OCI-LY1 (cell line): ENCODE measurements at regions not wholly inside any gene's neighbourhood (a gene's known extent, or its start where the extent isn't known, plus 50 kb on each side); places are given as distances from the start of the nearest gene placed in this dataset.

ENCODE experiments used
- H2AFZ ChIP-seq: fragments of 200-600 bp; sonication (generic), shearing (Covaris generic); 2 replicates; pipeline ENCODE4 v1.6.0; 2014; ENCODE audit warnings: antibody characterized with exemption, mild to moderate bottlenecking, low read length
- H3F3A ChIP-seq: fragments of 200-600 bp; sonication (generic), shearing (Covaris generic); 2 replicates; pipeline ENCODE4 v1.6.0; 2014; ENCODE audit warnings: mild to moderate bottlenecking, antibody characterized with exemption, low read length, moderate library complexity; ENCODE audit not compliant: insufficient read depth
- H3K27ac ChIP-seq: fragments of 200-600 bp; sonication (generic); 2 replicates; pipeline ENCODE4 v1.5.1; 2014; ENCODE audit warnings: low read length, mixed run types, mild to moderate bottlenecking, low read depth; ENCODE audit not compliant: poor library complexity, severe bottlenecking
- H3K27me3 ChIP-seq: fragments of 200-600 bp; sonication (generic); 2 replicates; pipeline ENCODE4 v1.6.0; 2014; ENCODE audit warnings: antibody characterized with exemption, mild to moderate bottlenecking, low read length, moderate library complexity; ENCODE audit not compliant: insufficient read depth
- H3K36me3 ChIP-seq: fragments of 200-600 bp; sonication (generic); 2 replicates; pipeline ENCODE4 v1.6.1; 2014; ENCODE audit warnings: mild to moderate bottlenecking, antibody characterized with exemption, low read length, moderate library complexity, mixed read lengths; ENCODE audit not compliant: insufficient read depth
- H3K4me1 ChIP-seq: fragments of 200-600 bp; sonication (generic); 2 replicates; pipeline ENCODE4 v1.5.1; 2014; ENCODE audit warnings: mild to moderate bottlenecking, low read length, moderate library complexity; ENCODE audit not compliant: insufficient read depth, severe bottlenecking
- H3K4me2 ChIP-seq: fragments of 200-600 bp; sonication (generic), shearing (Covaris generic); 2 replicates; pipeline ENCODE4 v1.6.1; 2014; ENCODE audit warnings: low read length
- H3K4me3 ChIP-seq: fragments of 200-600 bp; sonication (generic); 2 replicates; pipeline ENCODE4 v1.5.1; 2014; ENCODE audit warnings: low read length, low read depth, mild to moderate bottlenecking, mixed read lengths; ENCODE audit not compliant: poor library complexity, severe bottlenecking
- H3K79me2 ChIP-seq: fragments of 200-600 bp; shearing (Covaris generic); 2 replicates; pipeline ENCODE4 v1.6.1; 2016; ENCODE audit warnings: mixed run types, low read length, mixed read lengths; ENCODE audit not compliant: insufficient read depth
- H3K9ac ChIP-seq: fragments of 200-600 bp; sonication (generic), shearing (Covaris generic); 2 replicates; pipeline ENCODE4 v1.6.1; 2014; ENCODE audit warnings: mild to moderate bottlenecking, low read length, mixed read lengths
- H3K9me2 ChIP-seq: fragments of 200-600 bp; sonication (generic), shearing (Covaris generic); 2 replicates; pipeline ENCODE4 v1.6.1; 2014; ENCODE audit warnings: low read depth, mild to moderate bottlenecking, low read length, mixed read lengths
- H3K9me3 ChIP-seq: fragments of 200-600 bp; shearing (Covaris generic); 2 replicates; pipeline ENCODE4 v1.6.1; 2014; ENCODE audit warnings: low read length, mixed read lengths
- H4K20me1 ChIP-seq: fragments of 200-600 bp; sonication (generic), shearing (Covaris generic); 2 replicates; pipeline ENCODE4 v1.6.0; 2016; ENCODE audit warnings: mild to moderate bottlenecking, low read length; ENCODE audit not compliant: insufficient read depth
- CTCF ChIP-seq: fragments of 200-600 bp; sonication (generic), shearing (Covaris generic); IDR thresholded peaks from 2 replicates; pipeline ENCODE4 v1.5.1; 2017; ENCODE audit warnings: mild to moderate bottlenecking, antibody characterized with exemption, low read length, moderate library complexity, mixed read lengths
- EZH2 ChIP-seq: fragments of 200-600 bp; sonication (generic), shearing (Covaris generic); IDR thresholded peaks from 2 replicates; pipeline ENCODE4 v1.8.0; 2017; ENCODE audit warnings: borderline replicate concordance, mixed run types, mild to moderate bottlenecking, antibody characterized with exemption, low read length, moderate library complexity, mixed read lengths

GRCh38 chr16:60329108-60329507 is 1595.0 kb upstream of the GOT2 start:
- Histone ChIP-seq H3K27me3 (no peaks in the 10 kb centered on the region), H3F3A (no peaks in the 10 kb centered on the region), H3K9ac (no peak overlapping the region), H3K79me2 (no peaks in the 10 kb centered on the region), H2AFZ (no peak overlapping the region), H3K9me3 (no peaks in the 10 kb centered on the region), H3K4me1 (no peaks in the 10 kb centered on the region), H3K36me3 (no peaks in the 10 kb centered on the region), H3K4me3 (no peak overlapping the region), H3K9me2 (no peaks in the 10 kb centered on the region), H3K4me2 (no peak overlapping the region), H4K20me1 (no peaks in the 10 kb centered on the region), H3K27ac (no peak overlapping the region)
- TF ChIP-seq EZH2 (no peak), CTCF (no peak)

GRCh38 chr16:60328152-60328551 is 1594.0 kb upstream of the GOT2 start:
- no peaks in the 10 kb centered on the region for H3K9me2 ChIP-seq

GRCh38 chr16:60318486-60318885 is 1584.4 kb upstream of the GOT2 start:
- no peak overlapping the region for H3K9ac ChIP-seq
- H4K20me1 ChIP-seq = no peaks in the 10 kb centered on the region
- no peak overlapping the region for H2AFZ ChIP-seq
- H3K36me3 ChIP-seq = no peaks in the 10 kb centered on the region
- no peak for TF ChIP-seq EZH2
- TF ChIP-seq CTCF = no peak
- H3K4me2 ChIP-seq = no peak overlapping the region
- H3F3A ChIP-seq = no peaks in the 10 kb centered on the region
- H3K4me1 ChIP-seq = no peaks in the 10 kb centered on the region
- H3K27ac ChIP-seq = no peak overlapping the region
- no peaks in the 10 kb centered on the region for H3K79me2 ChIP-seq
- no peaks in the 10 kb centered on the region for H3K9me3 ChIP-seq
- no peaks in the 10 kb centered on the region for H3K27me3 ChIP-seq
- no peak overlapping the region for H3K4me3 ChIP-seq
- no peaks in the 10 kb centered on the region for H3K9me2 ChIP-seq

More at GRCh38 chr16:60328152-60328551, 1594.0 kb upstream of the GOT2 start:
- no peak for TF ChIP-seq EZH2
- no peak for TF ChIP-seq CTCF
- H3K36me3 ChIP-seq = no peaks in the 10 kb centered on the region
- H3K9ac ChIP-seq = no peak overlapping the region
- no peaks in the 10 kb centered on the region for H3K27me3 ChIP-seq
- H3K4me1 ChIP-seq = no peaks in the 10 kb centered on the region
- no peaks in the 10 kb centered on the region for H3K9me3 ChIP-seq
- H3K4me2 ChIP-seq = no peak overlapping the region
- H3K79me2 ChIP-seq = no peaks in the 10 kb centered on the region
- no peak overlapping the region for H3K4me3 ChIP-seq
- H2AFZ ChIP-seq = no peak overlapping the region
- no peaks in the 10 kb centered on the region for H3F3A ChIP-seq
- no peak overlapping the region for H3K27ac ChIP-seq
- no peaks in the 10 kb centered on the region for H4K20me1 ChIP-seq
